ENCODE measurements at regions not wholly inside any gene's neighbourhood (a gene's known extent, or its start where the extent isn't known, plus 50 kb on each side); places are given as distances from the start of the nearest gene placed in this dataset.

GRCh38 chr6:2581011-2581410 lies 169.7 kb downstream of the MYLK4 start:
- DNase-seq (ENCODE audit: low read depth), result no peak
- no peak overlapping the region for H3K4me3 ChIP-seq (ENCODE audit: low read depth, low read length)
- TF ChIP-seq CTCF (IDR thresholded peaks at IDR 0.05; ENCODE audit: low read depth, low read length) (no peak), POLR2A (IDR thresholded peaks at IDR 0.05; ENCODE audit: extremely low read depth, insufficient read length) (no peak), MYC (IDR thresholded peaks at IDR 0.05; ENCODE audit: low read depth, low read length) (no peak), MAX (IDR thresholded peaks at IDR 0.05; ENCODE audit: low read depth, low read length) (no peak)

- H3K4me3 ChIP-seq (ENCODE audit: low read depth, low read length), result no peak overlapping the region
- TF ChIP-seq POLR2A (IDR thresholded peaks at IDR 0.05; ENCODE audit: extremely low read depth, insufficient read length) (no peak), MYC (IDR thresholded peaks at IDR 0.05; ENCODE audit: low read depth, low read length) (no peak), CTCF (IDR thresholded peaks at IDR 0.05; ENCODE audit: low read depth, low read length) (no peak), MAX (IDR thresholded peaks at IDR 0.05; ENCODE audit: low read depth, low read length) (no peak)
- DNase-seq (ENCODE audit: low read depth), result no peak
These were observed 170.7 kb downstream of the MYLK4 start for GRCh38 chr6:2579804-2580570.

DNA sequence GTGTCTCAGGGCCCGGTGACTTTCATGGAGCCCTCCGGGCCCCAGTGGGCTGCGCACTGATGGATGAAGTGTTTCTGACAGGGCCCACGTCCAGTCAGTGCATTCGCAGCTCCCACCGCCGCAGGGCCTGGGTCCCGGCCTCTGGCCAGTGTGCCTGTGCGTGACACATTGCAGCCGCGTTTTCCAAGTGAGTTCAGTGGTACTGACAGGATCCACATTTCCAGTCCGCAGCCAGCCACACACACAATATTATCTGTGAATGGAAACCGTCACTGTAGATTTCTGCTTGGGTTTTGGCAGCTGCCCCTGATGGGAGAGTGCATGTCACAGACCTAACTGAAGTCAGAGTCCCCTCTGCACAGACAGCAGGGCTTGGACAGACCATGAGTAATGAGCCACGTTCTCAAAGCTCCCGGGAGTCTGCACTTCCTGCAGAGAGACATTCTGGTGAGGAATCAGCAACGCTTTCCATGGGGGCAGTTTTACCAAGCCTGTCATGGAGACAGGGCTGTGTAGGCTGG lies 171.4 kb downstream of the MYLK4 start:
- H3K4me3 ChIP-seq (ENCODE audit: low read depth, low read length), result no peak overlapping the region
- TF ChIP-seq POLR2A (IDR thresholded peaks at IDR 0.05; ENCODE audit: extremely low read depth, insufficient read length) (no peak), MYC (IDR thresholded peaks at IDR 0.05; ENCODE audit: low read depth, low read length) (no peak), MAX (IDR thresholded peaks at IDR 0.05; ENCODE audit: low read depth, low read length) (no peak), CTCF (IDR thresholded peaks at IDR 0.05; ENCODE audit: low read depth, low read length) (no peak)
- DNase-seq (ENCODE audit: low read depth), result peak; percentile 24

GRCh38 chr6:2578767-2579166 lies 172.0 kb downstream of the MYLK4 start:
- no peak for DNase-seq (ENCODE audit: low read depth)
- no peak overlapping the region for H3K4me3 ChIP-seq (ENCODE audit: low read depth, low read length)
- TF ChIP-seq MAX (IDR thresholded peaks at IDR 0.05; ENCODE audit: low read depth, low read length), result no peak
- TF ChIP-seq POLR2A (IDR thresholded peaks at IDR 0.05; ENCODE audit: extremely low read depth, insufficient read length), result no peak
- TF ChIP-seq CTCF (IDR thresholded peaks at IDR 0.05; ENCODE audit: low read depth, low read length), result no peak
- TF ChIP-seq MYC (IDR thresholded peaks at IDR 0.05; ENCODE audit: low read depth, low read length), result no peak

- no peak overlapping the region for H3K4me3 ChIP-seq (ENCODE audit: low read depth, low read length)
- no peak for TF ChIP-seq CTCF (IDR thresholded peaks at IDR 0.05; ENCODE audit: low read depth, low read length)
- no peak for TF ChIP-seq MAX (IDR thresholded peaks at IDR 0.05; ENCODE audit: low read depth, low read length)
- TF ChIP-seq MYC (IDR thresholded peaks at IDR 0.05; ENCODE audit: low read depth, low read length), result no peak
- TF ChIP-seq POLR2A (IDR thresholded peaks at IDR 0.05; ENCODE audit: extremely low read depth, insufficient read length), result no peak
- DNase-seq (ENCODE audit: low read depth), result no peak
These were observed 174.2 kb downstream of the MYLK4 start for GRCh38 chr6:2576499-2576898.

All from NB4 (cell line).